Transverse colon (tissue), 4 donors: ENCODE measurements at regions not wholly inside any gene's neighbourhood (a gene's known extent, or its start where the extent isn't known, plus 50 kb on each side); places are given as distances from the start of the nearest gene placed in this dataset.

Experiments used
- DNase-seq: peaks from one replicate; pipeline ENCODE4 v3.0.0-alpha.2; 2019
- H3K27ac ChIP-seq, 4 donors: fragments of 200-600 bp; sonication (generic); 2 replicates each; pipeline ENCODE4 v1.5.1; 2016 to 2018; ENCODE audit warnings: inconsistent platforms in 4 of 4
- H3K27me3 ChIP-seq: fragments of 200-600 bp; sonication (generic); 2 replicates; pipeline ENCODE4 v1.5.1; 2017; ENCODE audit warnings: inconsistent platforms
- H3K36me3 ChIP-seq, 4 donors: fragments of 200-600 bp; sonication (generic); 2 replicates each; pipeline ENCODE4 v1.5.1; 2017 to 2019; ENCODE audit warnings: inconsistent platforms in 4 of 4
- H3K4me1 ChIP-seq, 4 donors: fragments of 200-600 bp; sonication (generic); 2 replicates each; pipeline ENCODE4 v1.5.1; 2017 to 2020; ENCODE audit warnings: inconsistent platforms in 4 of 4
- H3K4me3 ChIP-seq, 4 donors: fragments of 200-600 bp; sonication (generic); 1 replicate in 1 of 4; 2 replicates in 3 of 4; pipeline versions ENCODE4 v1.5.1 to v1.6.1; 2017 to 2019; ENCODE audit warnings: inconsistent platforms in 4 of 4
- H3K9me3 ChIP-seq, 2 donors: fragments of 200-600 bp; sonication (generic); 2 replicates each; pipeline ENCODE4 v1.5.1; 2017 to 2019; ENCODE audit warnings: inconsistent platforms in 2 of 2
- CTCF ChIP-seq, 5 experiments: fragments of 200-600 bp in 3 of 5; fragments of 450-650 bp in 2 of 5; sonication (generic) in 3 of 5; IDR thresholded peaks; 1 replicate in 2 of 5; 2 replicates in 3 of 5; pipeline ENCODE4 v1.5.1; 2016 to 2017; ENCODE audit warnings: antibody characterized with exemption in 5 of 5, inconsistent platforms in 3 of 5, mild to moderate bottlenecking in 2 of 5, moderate library complexity in 1 of 5
- EP300 ChIP-seq: sonication (generic); formaldehyde crosslinking; IDR thresholded peaks from one replicate; pipeline ENCODE4 v1.6.1; 2017; ENCODE audit warnings: antibody characterized with exemption, low read depth
- POLR2A ChIP-seq: fragments of 450-650 bp; IDR thresholded peaks from one replicate; pipeline ENCODE4 v1.6.1; 2016; ENCODE audit warnings: antibody characterized with exemption, mild to moderate bottlenecking, moderate library complexity
- POLR2AphosphoS5 ChIP-seq, 3 donors: sonication (generic); formaldehyde crosslinking; IDR thresholded peaks; one replicate each; pipeline ENCODE4 v1.6.1; 2016; ENCODE audit warnings: antibody characterized with exemption in 3 of 3
- WGBS, 2 donors: methylation state at CpG; one replicate each; pipeline ENCODE4 v1.1.5; 2018; ENCODE audit warnings: low coverage in 1 of 2; 5-methylcytosine and 5-hydroxymethylcytosine counted together
- in situ Hi-C, 4 donors: fragments of 200-750 bp; cut with MboI; loops; one replicate each; pipeline versions ENCODE4 v1.15.0 to v1.15.1; 2017; ENCODE audit warnings: low sequenced_read_pairs in 3 of 4, low pct_ligation_motif_present in 1 of 4, low pct_unique_long_range_greater_than_20kb in 1 of 4
- intact Hi-C: fragments of 100-400 bp; cut with DNase I; formaldehyde crosslinking; loops from one replicate; pipeline ENCODE4 v1.15.1; 2023; ENCODE audit warnings: low total_unique reads

DNA sequence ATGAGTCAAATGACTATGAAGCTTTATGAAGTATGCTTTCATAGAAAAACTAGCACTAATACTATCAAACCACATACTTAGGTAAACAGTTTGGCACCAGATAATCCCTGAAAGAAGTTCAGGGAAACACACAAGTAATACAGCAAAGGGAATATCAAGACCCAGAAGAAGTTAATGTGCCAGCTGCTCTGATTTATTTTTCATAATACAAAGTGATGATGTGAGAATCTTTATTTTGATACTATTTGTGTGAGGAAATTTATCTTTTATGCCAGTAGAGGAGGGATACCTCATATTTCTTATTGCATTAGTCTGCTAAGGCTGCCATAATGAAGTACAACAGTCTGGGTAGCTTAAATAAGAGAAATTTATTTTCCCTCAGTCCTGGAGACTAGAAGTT is 67.7 kb upstream of the ANO3 start:
- Histone ChIP-seq H3K9me3 (no peaks in the 10 kb centered on the region), H3K27me3 (no peaks in the 10 kb centered on the region), H3K27ac (no peak overlapping the region), H3K4me1 (no peaks in the 10 kb centered on the region), H3K36me3 (no peaks in the 10 kb centered on the region), H3K4me3 (no peak overlapping the region)
- TF ChIP-seq POLR2A, result no peak
- TF ChIP-seq POLR2AphosphoS5 (IDR thresholded peaks at IDR 0.05), result no peak
- no peak for DNase-seq
- in situ Hi-C loops, result loop anchor here in 2 of 4 donors (25.0 kb wide), 1 partner anchor 277 kb away; no protein-coding TSS in a partner anchor
- intact Hi-C loops, result no loop called here

- Histone ChIP-seq H3K9me3 (no peaks in the 10 kb centered on the region), H3K4me1 (no peaks in the 10 kb centered on the region), H3K36me3 (no peaks in the 10 kb centered on the region), H3K4me3 (no peak overlapping the region), H3K27ac (no peak overlapping the region), H3K27me3 (no peaks in the 10 kb centered on the region)
- WGBS, 2 donors, result 77 to 93% methylated on average over 3 to 7 of the region's 7 CpGs
- in situ Hi-C loops, result loop anchor here in 2 of 4 donors (25.0 kb wide), 1 partner anchor 282 kb away; no protein-coding TSS in a partner anchor
- no peak for DNase-seq
- TF ChIP-seq POLR2AphosphoS5 (IDR thresholded peaks at IDR 0.05) (no peak), POLR2A (no peak), EP300 (no peak), CTCF (IDR thresholded peaks at IDR 0.05) (no peak)
- intact Hi-C loops, result no loop called here
Observed at GRCh38 chr11:26268980-26269660, 62.8 kb upstream of the ANO3 start.

DNA sequence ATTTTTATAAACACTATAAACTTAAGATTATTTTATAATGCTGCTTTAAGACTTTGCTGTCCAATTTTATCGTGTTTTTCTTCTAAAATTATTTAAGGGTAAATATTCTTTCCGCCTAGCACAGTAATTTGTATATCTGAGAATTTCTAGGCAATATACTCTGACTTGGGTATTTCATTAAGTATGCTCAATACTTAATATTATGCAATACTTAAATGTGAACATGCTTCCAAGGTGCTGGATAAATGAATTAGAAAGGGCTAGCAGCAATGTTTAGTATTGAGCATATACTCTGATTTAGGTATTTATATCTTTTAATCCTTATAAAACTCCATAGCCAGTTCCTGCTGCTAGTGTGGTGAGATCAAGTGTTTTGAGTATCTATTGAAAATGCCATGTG is 60.3 kb upstream of the ANO3 start:
- H3K4me3 ChIP-seq, result no peak overlapping the region
- H3K4me1 ChIP-seq, result no peaks in the 10 kb centered on the region
- H3K27ac ChIP-seq, result no peak overlapping the region
- WGBS, 2 donors, result 79 to 85% methylated on average over 2 of the region's 2 CpGs
- TF ChIP-seq EP300 (no peak), POLR2A (no peak), POLR2AphosphoS5 (IDR thresholded peaks at IDR 0.05) (no peak), CTCF (IDR thresholded peaks at IDR 0.05) (no peak)
- no peaks in the 10 kb centered on the region for H3K27me3 ChIP-seq
- no peaks in the 10 kb centered on the region for H3K9me3 ChIP-seq
- no peak for DNase-seq
- H3K36me3 ChIP-seq, result no peaks in the 10 kb centered on the region
- intact Hi-C loops (no loop called here), in situ Hi-C loops (loop anchor here (10.0 to 25.0 kb wide), 2 partner anchors 284 to 287 kb away; no protein-coding TSS in a partner anchor)

GRCh38 chr11:26276798-26277424 is 55.0 kb upstream of the ANO3 start:
- intact Hi-C loops (no loop called here), in situ Hi-C loops (loop anchor here in 3 of 4 donors (10.0 to 25.0 kb wide), 5 partner anchors 292 to 1210 kb away; no protein-coding TSS in a partner anchor)
- 3 to 6% methylated on average over 2 to 4 of the region's 4 CpGs for WGBS, 2 donors

More at GRCh38 chr11:26276798-26277424, 55.0 kb upstream of the ANO3 start:
- no peaks in the 10 kb centered on the region for H3K36me3 ChIP-seq
- H3K27ac ChIP-seq, result no peak overlapping the region
- H3K9me3 ChIP-seq, result no peaks in the 10 kb centered on the region
- H3K4me1 ChIP-seq, result no peaks in the 10 kb centered on the region
- no peaks in the 10 kb centered on the region for H3K27me3 ChIP-seq
- peak; percentile 42 for DNase-seq
- peak; percentile 79 to 97 (median 85) for TF ChIP-seq CTCF (IDR thresholded peaks at IDR 0.05)
- TF ChIP-seq POLR2A, result no peak
- TF ChIP-seq POLR2AphosphoS5 (IDR thresholded peaks at IDR 0.05), result no peak
- no peak for TF ChIP-seq EP300
- H3K4me3 ChIP-seq, result no peak overlapping the region
